PC-9 (cell line): ENCODE measurements at regions not wholly inside any gene's neighbourhood (a gene's known extent, or its start where the extent isn't known, plus 50 kb on each side); places are given as distances from the start of the nearest gene placed in this dataset.

Experiments used
- BruUV-seq: library from RNA; stranded (reverse); fragments of 400-500 nt; replicated peaks from 2 replicates; lab custom pipeline; 2021; lab: Mats Ljungman, UMichigan
- CTCF ChIA-PET: fragments of 300-600 bp; sonication (Branson Sonifier 250); formaldehyde crosslinking; loops from one replicate; lab custom pipeline; 2022; ENCODE audit warnings: antibody characterized with exemption; lab: Charles Lee
- POLR2A ChIA-PET: fragments of 300-600 bp; sonication (Branson Sonifier 250); formaldehyde crosslinking; loops from one replicate; lab custom pipeline; 2022; ENCODE audit warnings: antibody characterized with exemption; ENCODE audit not compliant: unreplicated experiment; lab: Charles Lee
- DNase-seq, 2 experiments: peaks; one replicate each; pipeline versions ENCODE4 v3.0.0 to v3.0.0-alpha.2; 2015 to 2022; ENCODE audit warnings: mixed read lengths in 1 of 2
- H2AFZ ChIP-seq: fragments of 200-600 bp; sonication (generic); 2 replicates; pipeline ENCODE4 v1.8.1; 2017; ENCODE audit warnings: antibody characterized with exemption
- H3F3A ChIP-seq: fragments of 200-600 bp; sonication (generic); 2 replicates; pipeline ENCODE4 v1.8.1; 2017; ENCODE audit warnings: antibody characterized with exemption, mild to moderate bottlenecking, low read depth; ENCODE audit not compliant: insufficient read depth
- H3K27ac ChIP-seq: fragments of 200-600 bp; sonication (generic); 2 replicates; pipeline ENCODE4 v1.6.1; 2016; ENCODE audit warnings: mixed run types
- H3K27me3 ChIP-seq: fragments of 200-600 bp; sonication (generic); 2 replicates; pipeline ENCODE4 v1.6.1; 2016; ENCODE audit warnings: low read depth, mixed run types; ENCODE audit not compliant: insufficient read depth
- H3K36me3 ChIP-seq: fragments of 200-600 bp; sonication (generic); 2 replicates; pipeline ENCODE4 v1.6.1; 2016; ENCODE audit warnings: low read depth, mixed run types
- H3K4me1 ChIP-seq: fragments of 200-600 bp; sonication (generic); replicated peaks from 2 replicates; pipeline ENCODE4 v1.6.1; 2016; ENCODE audit warnings: mixed run types; ENCODE audit not compliant: insufficient read depth
- H3K4me2 ChIP-seq: fragments of 200-600 bp; sonication (generic); 2 replicates; pipeline ENCODE4 v1.6.1; 2017; ENCODE audit warnings: mixed run types
- H3K4me3 ChIP-seq: fragments of 200-600 bp; sonication (generic); 2 replicates; pipeline ENCODE4 v1.6.1; 2016; ENCODE audit warnings: mixed run types
- H3K79me2 ChIP-seq: fragments of 200-600 bp; sonication (generic); 2 replicates; pipeline ENCODE4 v1.6.1; 2017; ENCODE audit warnings: low read depth, mixed run types
- H3K9me2 ChIP-seq: fragments of 200-600 bp; sonication (generic); 2 replicates; pipeline ENCODE4 v1.8.1; 2017; ENCODE audit warnings: mild to moderate bottlenecking; ENCODE audit not compliant: insufficient read depth
- H3K9me3 ChIP-seq: fragments of 200-600 bp; sonication (generic); 2 replicates; pipeline ENCODE4 v1.8.1; 2016; ENCODE audit warnings: low read depth; ENCODE audit not compliant: insufficient read depth
- H4K20me1 ChIP-seq: fragments of 200-600 bp; sonication (generic); 2 replicates; pipeline ENCODE4 v1.8.1; 2017; ENCODE audit not compliant: insufficient read depth
- CTCF ChIP-seq: fragments of 200-600 bp; sonication (generic); conservative IDR thresholded peaks from 2 replicates; pipeline ENCODE4 v1.6.1; 2017; ENCODE audit warnings: mixed run types, antibody characterized with exemption, mild to moderate bottlenecking, moderate library complexity
- EZH2 ChIP-seq: fragments of 200-600 bp; sonication (generic); IDR thresholded peaks from 2 replicates; pipeline ENCODE4 v1.8.0; 2017; ENCODE audit warnings: antibody characterized with exemption, low read depth
- intact Hi-C: fragments of 100-400 bp; cut with micrococcal nuclease; formaldehyde crosslinking; loops from one replicate; pipeline ENCODE4 v1.10.0; 2022; ENCODE audit not compliant: unreplicated experiment

DNA sequence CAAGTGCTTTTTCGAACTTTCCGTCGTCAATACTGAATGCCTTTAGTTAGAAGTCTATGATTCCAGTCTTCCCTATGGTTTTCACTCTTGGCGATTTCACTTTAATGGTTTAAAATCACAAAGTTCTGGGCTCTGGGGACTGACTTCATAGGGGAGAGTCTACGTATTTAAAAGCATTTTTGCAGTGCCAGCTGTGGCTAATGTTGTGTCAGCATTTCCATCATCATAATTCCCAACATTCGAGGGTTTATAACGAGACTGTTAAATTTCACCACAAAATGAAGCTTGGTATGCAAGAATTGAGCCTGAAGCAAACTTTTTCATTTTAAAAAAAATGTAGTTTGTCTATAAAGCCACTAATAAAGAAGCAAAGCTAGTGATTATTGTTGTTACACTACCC, 242.7 kb downstream of the SOX4 start:
- H3K27me3 ChIP-seq: no peaks in the 10 kb centered on the region
- no peaks in the 10 kb centered on the region for H3K36me3 ChIP-seq
- intact Hi-C loops: no loop called here
- no peak overlapping the region for H3K27ac ChIP-seq
- no peak overlapping the region for H3K4me2 ChIP-seq
- H3F3A ChIP-seq: no peaks in the 10 kb centered on the region
- BruUV-seq: no TSS peak
- no peaks in the 10 kb centered on the region for H3K79me2 ChIP-seq
- no peaks in the 10 kb centered on the region for H3K9me2 ChIP-seq
- no peak for DNase-seq
- no peaks in the 10 kb centered on the region; the same call in 1 of the 2 replicates for H3K4me1 ChIP-seq
- no peak overlapping the region for H2AFZ ChIP-seq
- H4K20me1 ChIP-seq: no peaks in the 10 kb centered on the region
- no peak overlapping the region for H3K4me3 ChIP-seq
- TF ChIP-seq CTCF (no peak), EZH2 (no peak)
- ChIA-PET CTCF (no interaction called here), POLR2A (no interaction called here)
- H3K9me3 ChIP-seq: no peaks in the 10 kb centered on the region

DNA sequence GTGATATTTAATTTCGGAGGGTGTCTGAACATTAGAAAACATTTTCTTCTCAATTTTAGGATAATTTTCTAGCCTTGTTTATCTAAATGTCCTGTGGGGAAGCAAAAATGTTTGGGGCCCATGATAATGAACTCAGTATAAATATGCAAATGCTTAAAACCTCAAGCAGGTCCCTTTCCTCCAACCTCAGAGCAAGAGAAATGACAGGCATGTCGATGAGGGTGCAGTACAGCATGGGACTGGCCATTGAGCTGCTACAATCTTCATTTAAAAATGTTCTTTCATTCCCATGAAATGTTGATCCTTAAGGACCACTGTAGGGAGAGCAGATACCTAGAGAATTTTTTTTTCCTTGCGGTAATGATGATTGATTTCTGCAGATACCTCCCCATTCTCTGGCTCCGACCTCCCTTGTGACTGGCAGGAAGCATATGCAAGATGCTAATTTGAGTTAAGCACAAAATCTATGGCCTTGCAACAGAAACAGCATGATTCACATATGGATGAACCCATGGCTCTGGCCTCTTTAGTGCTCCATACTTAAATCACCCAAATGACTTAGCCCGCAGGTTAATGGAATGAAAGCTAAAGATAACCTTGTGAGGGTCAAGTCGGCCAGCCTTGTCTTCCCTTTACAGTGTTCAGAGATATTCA, 243.3 kb downstream of the SOX4 start:
- ChIA-PET CTCF (no interaction called here), POLR2A (no interaction called here)
- no peaks in the 10 kb centered on the region; the same call in 1 of the 2 replicates for H3K4me1 ChIP-seq
- no peaks in the 10 kb centered on the region for H4K20me1 ChIP-seq
- H3K36me3 ChIP-seq: no peaks in the 10 kb centered on the region
- H2AFZ ChIP-seq: no peak overlapping the region
- DNase-seq: no peak
- no peaks in the 10 kb centered on the region for H3K9me3 ChIP-seq
- intact Hi-C loops: no loop called here
- H3K4me2 ChIP-seq: no peak overlapping the region
- H3K27me3 ChIP-seq: no peaks in the 10 kb centered on the region
- H3F3A ChIP-seq: no peaks in the 10 kb centered on the region
- H3K27ac ChIP-seq: no peak overlapping the region
- no peak for TF ChIP-seq EZH2
- no peak for TF ChIP-seq CTCF
- H3K79me2 ChIP-seq: no peaks in the 10 kb centered on the region
- no TSS peak for BruUV-seq
- no peak overlapping the region for H3K4me3 ChIP-seq
- no peaks in the 10 kb centered on the region for H3K9me2 ChIP-seq

- H3K9me3 ChIP-seq: no peaks in the 10 kb centered on the region
- no peaks in the 10 kb centered on the region for H3K36me3 ChIP-seq
- BruUV-seq: no TSS peak
- H3K9me2 ChIP-seq: no peaks in the 10 kb centered on the region
- ChIA-PET CTCF (no interaction called here), POLR2A (no interaction called here)
- DNase-seq: no peak
- no peaks in the 10 kb centered on the region for H3F3A ChIP-seq
- no peak overlapping the region; the same call in 1 of the 2 replicates for H2AFZ ChIP-seq
- intact Hi-C loops: loop anchor here (10.0 kb wide), 1 partner anchor 246 kb away; the partner anchor contains the start of gene SOX4
- TF ChIP-seq EZH2 (no peak), CTCF (no peak)
- H3K79me2 ChIP-seq: no peaks in the 10 kb centered on the region
- H3K27ac ChIP-seq: no peak overlapping the region
- H4K20me1 ChIP-seq: no peaks in the 10 kb centered on the region
- H3K4me3 ChIP-seq: no peak overlapping the region
- H3K4me1 ChIP-seq: no peaks in the 10 kb centered on the region; the same call in 1 of the 2 replicates
- H3K27me3 ChIP-seq: no peaks in the 10 kb centered on the region
- H3K4me2 ChIP-seq: no peak overlapping the region
Observed at GRCh38 chr6:21840428-21840827, 246.9 kb downstream of the SOX4 start.
